H1 (cell line): ENCODE measurements at regions not wholly inside any gene's neighbourhood (a gene's known extent, or its start where the extent isn't known, plus 50 kb on each side); places are given as distances from the start of the nearest gene placed in this dataset.

Source experiments
- CTCF ChIA-PET: fragments of 300-600 bp; sonication (Branson Sonifier 250); formaldehyde crosslinking; loops from one replicate; lab custom pipeline; 2021; ENCODE audit not compliant: partially characterized antibody; lab: Charles Lee
- POLR2A ChIA-PET: fragments of 300-600 bp; sonication (Branson Sonifier 250); formaldehyde crosslinking; loops from one replicate; lab custom pipeline; 2021; ENCODE audit warnings: inconsistent platforms; ENCODE audit not compliant: partially characterized antibody; lab: Charles Lee
- DNase-seq, 2 experiments: peaks; one replicate each; pipeline versions ENCODE4 v3.0.0 to v3.0.0-alpha.2; 2010 to 2022; ENCODE audit warnings: low spot score in 2 of 2, low read depth in 1 of 2, mixed read lengths in 1 of 2
- FAIRE-seq: peaks from 2 replicates; lab custom pipeline; 2011; peaks lifted over from hg19 to GRCh38; lab: Jason Lieb, UNC
- H2AFZ ChIP-seq: 2 replicates; pipeline ENCODE4 v1.8.1; 2012; ENCODE audit warnings: low read length, inconsistent platforms
- H2AK5ac ChIP-seq: 2 replicates; pipeline ENCODE4 v1.6.1; 2013; ENCODE audit warnings: low read depth, low read length
- H2BK120ac ChIP-seq: replicated peaks from 2 replicates; pipeline ENCODE3; 2013; ENCODE audit warnings: low read depth, low read length, inconsistent platforms
- H2BK12ac ChIP-seq: 2 replicates; pipeline ENCODE4 v1.6.1; 2013; ENCODE audit warnings: low read depth, low read length
- H2BK15ac ChIP-seq: 2 replicates; pipeline ENCODE4 v1.6.1; 2013; ENCODE audit warnings: low read length
- H2BK20ac ChIP-seq: 2 replicates; pipeline ENCODE4 v1.6.1; 2013; ENCODE audit warnings: low read length
- H2BK5ac ChIP-seq: 2 replicates; pipeline ENCODE4 v1.6.1; 2013; ENCODE audit warnings: low read depth, low read length
- H3K14ac ChIP-seq: 2 replicates; pipeline ENCODE4 v1.6.1; 2013; ENCODE audit warnings: inconsistent platforms; ENCODE audit not compliant: insufficient read length
- H3K18ac ChIP-seq: 2 replicates; pipeline ENCODE4 v1.6.1; 2013; ENCODE audit warnings: low read length; ENCODE audit errors: extremely low read depth
- H3K23ac ChIP-seq: 2 replicates; pipeline ENCODE4 v1.6.1; 2013; ENCODE audit warnings: inconsistent platforms; ENCODE audit not compliant: insufficient read length
- H3K23me2 ChIP-seq: 2 replicates; pipeline ENCODE4 v1.6.1; 2013; ENCODE audit warnings: low read depth, low read length
- H3K27ac ChIP-seq: 2 replicates; pipeline ENCODE4 v1.6.1; 2011; ENCODE audit warnings: low read depth, low read length, inconsistent platforms
- H3K27me3 ChIP-seq, 4 experiments: replicated peaks in 1 of 4; 1 replicate in 1 of 4; 2 replicates in 3 of 4; pipeline versions ENCODE4 v1.6.1 to v1.8.1; 2011 to 2013; ENCODE audit warnings: low read length in 3 of 4, mild to moderate bottlenecking in 3 of 4, inconsistent platforms in 2 of 4, mixed read lengths in 2 of 4, moderate library complexity in 1 of 4; ENCODE audit not compliant: control insufficient read depth in 3 of 4, insufficient read depth in 3 of 4; ENCODE audit errors: extremely low read depth in 1 of 4
- H3K36me3 ChIP-seq, 4 experiments: 2 replicates each; pipeline versions ENCODE4 v1.6.1 to v1.8.1; 2011 to 2013; ENCODE audit warnings: mild to moderate bottlenecking in 4 of 4, low read length in 3 of 4, moderate library complexity in 2 of 4, control low read depth in 1 of 4, inconsistent platforms in 1 of 4; ENCODE audit not compliant: insufficient read depth in 4 of 4, control insufficient read depth in 2 of 4
- H3K4ac ChIP-seq: replicated peaks from 2 replicates; pipeline ENCODE3; 2013; ENCODE audit warnings: low read length, low read depth, mixed read lengths, inconsistent platforms; ENCODE audit not compliant: insufficient read length
- H3K4me1 ChIP-seq, 4 experiments: replicated peaks in 1 of 4; 1 replicate in 1 of 4; 2 replicates in 3 of 4; pipeline versions ENCODE4 v1.6.1 to v1.8.1; 2011 to 2013; ENCODE audit warnings: low read length in 3 of 4, inconsistent platforms in 2 of 4, mixed read lengths in 1 of 4; ENCODE audit not compliant: insufficient read depth in 4 of 4, control insufficient read depth in 3 of 4
- H3K4me2 ChIP-seq, 2 experiments: 2 replicates each; pipeline versions ENCODE4 v1.6.1 to v1.8.1; 2011 to 2013; ENCODE audit warnings: low read depth in 2 of 2, low read length in 2 of 2, control low read depth in 1 of 2, inconsistent platforms in 1 of 2, mild to moderate bottlenecking in 1 of 2; ENCODE audit not compliant: insufficient read depth in 1 of 2
- H3K4me3 ChIP-seq, 4 experiments: fragments of 200-600, 300-600 bp in 1 of 4; sonication (generic), shearing (Covaris generic), sonication (Bioruptor Twin) in 1 of 4; 2 replicates each; pipeline versions ENCODE4 v1.5.1 to v1.8.1; 2011 to 2016; ENCODE audit warnings: low read length in 4 of 4, low read depth in 3 of 4, control low read depth in 2 of 4, inconsistent platforms in 2 of 4, mild to moderate bottlenecking in 2 of 4, mixed read lengths in 1 of 4, moderate library complexity in 1 of 4; ENCODE audit not compliant: insufficient read depth in 2 of 4; ENCODE audit errors: extremely low read depth in 1 of 4
- H3K56ac ChIP-seq: replicated peaks from 2 replicates; pipeline ENCODE3; 2013; ENCODE audit warnings: low read depth, mild to moderate bottlenecking, mixed read lengths, low read length, inconsistent platforms; ENCODE audit not compliant: insufficient read length
- H3K79me1 ChIP-seq: 2 replicates; pipeline ENCODE4 v1.6.1; 2013; ENCODE audit warnings: low read depth, low read length, control low read depth
- H3K79me2 ChIP-seq, 2 experiments: 2 replicates each; pipeline versions ENCODE4 v1.6.1 to v1.8.1; 2012 to 2013; ENCODE audit warnings: low read length in 2 of 2, mild to moderate bottlenecking in 2 of 2, inconsistent platforms in 1 of 2; ENCODE audit not compliant: insufficient read depth in 2 of 2, control insufficient read depth in 1 of 2
- H3K9ac ChIP-seq, 4 experiments: replicated peaks in 1 of 4; 1 replicate in 1 of 4; 2 replicates in 3 of 4; pipeline versions ENCODE4 v1.6.1 to v1.8.1; 2011 to 2013; ENCODE audit warnings: low read depth in 3 of 4, low read length in 3 of 4, control low read depth in 2 of 4, mild to moderate bottlenecking in 2 of 4, moderate library complexity in 2 of 4, inconsistent platforms in 1 of 4; ENCODE audit errors: extremely low read depth in 1 of 4
- H3K9me3 ChIP-seq, 2 experiments: 2 replicates each; pipeline versions ENCODE4 v1.6.1 to v1.8.1; 2012 to 2013; ENCODE audit warnings: mild to moderate bottlenecking in 2 of 2, moderate library complexity in 2 of 2, control low read depth in 1 of 2, inconsistent platforms in 1 of 2, low read depth in 1 of 2, low read length in 1 of 2, mixed read lengths in 1 of 2; ENCODE audit not compliant: insufficient read depth in 2 of 2
- H4K20me1 ChIP-seq, 2 experiments: replicated peaks in 1 of 2; 2 replicates each; pipeline versions ENCODE3 to v1.8.1; 2011 to 2013; ENCODE audit warnings: inconsistent platforms in 2 of 2, low read length in 2 of 2, mild to moderate bottlenecking in 1 of 2; ENCODE audit not compliant: insufficient read depth in 2 of 2, control insufficient read depth in 1 of 2
- H4K5ac ChIP-seq: 2 replicates; pipeline ENCODE4 v1.6.1; 2013; ENCODE audit warnings: low read length, low read depth, mixed read lengths, inconsistent platforms; ENCODE audit not compliant: insufficient read length
- H4K8ac ChIP-seq: 2 replicates; pipeline ENCODE4 v1.8.0; 2013; ENCODE audit warnings: mild to moderate bottlenecking, moderate library complexity, low read length, inconsistent platforms; ENCODE audit not compliant: insufficient read depth; ENCODE audit errors: extremely low read depth
- H4K91ac ChIP-seq: replicated peaks from 2 replicates; pipeline ENCODE3; 2013; ENCODE audit warnings: low read length, mixed read lengths, inconsistent platforms; ENCODE audit not compliant: insufficient read length
- BACH1 ChIP-seq: IDR thresholded peaks from 2 replicates; pipeline ENCODE4 v1.6.1; 2012; ENCODE audit warnings: low read length, improper control_type of control experiment
- CHD2 ChIP-seq: IDR thresholded peaks from 2 replicates; pipeline ENCODE4 v1.6.1; 2012; ENCODE audit warnings: low read length, improper control_type of control experiment
- FOSL1 ChIP-seq: IDR thresholded peaks from 2 replicates; pipeline ENCODE4 v1.6.1; 2011; ENCODE audit warnings: mild to moderate bottlenecking, low read depth, low read length, moderate library complexity; ENCODE audit not compliant: insufficient read depth
- PHF8 ChIP-seq: fragments of 200-600 bp; sonication (generic); conservative IDR thresholded peaks from 2 replicates; pipeline ENCODE4 v1.7.1; 2012; ENCODE audit warnings: low read depth, mild to moderate bottlenecking, inconsistent platforms, low read length, moderate library complexity
- POU5F1 ChIP-seq: IDR thresholded peaks from 2 replicates; pipeline ENCODE4 v1.6.1; 2011; ENCODE audit warnings: low read depth, mild to moderate bottlenecking, low read length, moderate library complexity
- RAD21 ChIP-seq, 2 experiments: IDR thresholded peaks in 1 of 2; conservative IDR thresholded peaks in 1 of 2; 2 replicates each; pipeline ENCODE4 v1.6.1; 2011; ENCODE audit warnings: low read depth in 2 of 2, low read length in 2 of 2, improper control_type of control experiment in 1 of 2, inconsistent platforms in 1 of 2, mild to moderate bottlenecking in 1 of 2, moderate library complexity in 1 of 2
- SP2 ChIP-seq: IDR thresholded peaks from 2 replicates; pipeline ENCODE4 v1.6.1; 2012; ENCODE audit warnings: mild to moderate bottlenecking, low read length, inconsistent platforms
- SRF ChIP-seq: IDR thresholded peaks from 2 replicates; pipeline ENCODE4 v1.6.1; 2011; ENCODE audit warnings: mild to moderate bottlenecking, low read depth, low read length, moderate library complexity
- TCF12 ChIP-seq: IDR thresholded peaks from 2 replicates; pipeline ENCODE4 v1.6.1; 2011; ENCODE audit warnings: low read depth, mild to moderate bottlenecking, low read length
- YY1 ChIP-seq: IDR thresholded peaks from 2 replicates; pipeline ENCODE4 v1.6.1; 2011; ENCODE audit warnings: low read depth, mild to moderate bottlenecking, low read length

DNA sequence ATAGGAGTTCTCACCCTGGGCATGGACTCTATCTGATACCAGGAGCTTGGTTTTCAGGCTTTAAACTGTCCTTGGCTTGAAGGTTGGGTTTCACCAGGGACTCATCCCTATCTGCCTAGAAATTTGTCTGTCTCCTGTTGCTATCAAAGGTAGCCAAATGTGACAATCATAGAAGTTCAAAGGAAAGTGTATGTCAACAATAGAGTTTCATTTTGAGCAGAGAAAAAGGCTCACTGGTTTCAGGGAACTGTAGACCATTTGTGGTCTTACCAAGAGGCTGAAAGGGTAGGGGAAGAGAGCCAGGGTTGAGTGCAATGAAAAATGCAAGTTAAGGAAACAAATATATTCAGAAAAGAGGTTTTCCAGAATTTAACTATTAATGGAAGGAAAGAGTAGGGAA lies 966.8 kb upstream of the CITED2 start:
- Histone ChIP-seq H4K5ac (no peak overlapping the region), H3K79me1 (no peaks in the 10 kb centered on the region), H3K27ac (no peak overlapping the region), H3K4me3 (no peak overlapping the region), H3K23me2 (no peaks in the 10 kb centered on the region), H2BK15ac (no peak overlapping the region), H2AK5ac (no peak overlapping the region), H2BK120ac (no peak overlapping the region), H3K36me3 (no peaks in the 10 kb centered on the region; a peak in 1 of 8 replicates), H3K23ac (no peak overlapping the region), H3K14ac (no peak overlapping the region), H3K9ac (no peak overlapping the region), H4K20me1 (no peaks in the 10 kb centered on the region), H2AFZ (no peak overlapping the region), H3K4ac (no peak overlapping the region), H2BK20ac (no peak overlapping the region), H3K9me3 (peaks cover 3 to 13% of the 10 kb centered on the region in 2 experiments; a peak in 1 of 4 replicates), H2BK12ac (no peak overlapping the region), H3K4me1 (no peaks in the 10 kb centered on the region), H3K4me2 (no peak overlapping the region), H4K91ac (no peak overlapping the region), H2BK5ac (no peak overlapping the region), H4K8ac (no peak overlapping the region), H3K18ac (no peak overlapping the region), H3K27me3 (no peaks in the 10 kb centered on the region), H3K56ac (no peak overlapping the region), H3K79me2 (no peaks in the 10 kb centered on the region)
- DNase-seq = no peak
- no peak for TF ChIP-seq PHF8
- TF ChIP-seq SP2 = no peak
- TF ChIP-seq CHD2 = no peak
- TF ChIP-seq BACH1 = no peak
- TF ChIP-seq SRF = no peak
- TF ChIP-seq RAD21 (IDR thresholded peaks at IDR 0.05 in 1 of 2, conservative IDR thresholded peaks at IDR 0.05 in 1 of 2; ENCODE audit: low read depth in 2 of 2, low read length in 2 of 2) = no peak
- TF ChIP-seq FOSL1 = no peak
- no peak for TF ChIP-seq YY1
- TF ChIP-seq POU5F1 = no peak
- no peak for TF ChIP-seq TCF12
- FAIRE-seq = no peak
- ChIA-PET CTCF (no interaction called here), POLR2A (no interaction called here)
